NCI-H2196 treated with DMSO at 0.1 percent for 48 hours (cell line): ENCODE measurements at regions not wholly inside any gene's neighbourhood (a gene's known extent, or its start where the extent isn't known, plus 50 kb on each side); places are given as distances from the start of the nearest gene placed in this dataset.
A peak's percentile ranks its signal among the peaks of the same experiment; 100 is the strongest.
"Not testable (repeated sequence)": the region's sequence is repeated elsewhere in the genome, so short reads cannot be mapped to it uniquely, and the experiment has no call there.

Source experiments
- DNase-seq: peaks from one replicate; lab custom pipeline; 2025; ENCODE audit not compliant: unreplicated experiment; lab: John Stamatoyannopoulos, UW

DNA sequence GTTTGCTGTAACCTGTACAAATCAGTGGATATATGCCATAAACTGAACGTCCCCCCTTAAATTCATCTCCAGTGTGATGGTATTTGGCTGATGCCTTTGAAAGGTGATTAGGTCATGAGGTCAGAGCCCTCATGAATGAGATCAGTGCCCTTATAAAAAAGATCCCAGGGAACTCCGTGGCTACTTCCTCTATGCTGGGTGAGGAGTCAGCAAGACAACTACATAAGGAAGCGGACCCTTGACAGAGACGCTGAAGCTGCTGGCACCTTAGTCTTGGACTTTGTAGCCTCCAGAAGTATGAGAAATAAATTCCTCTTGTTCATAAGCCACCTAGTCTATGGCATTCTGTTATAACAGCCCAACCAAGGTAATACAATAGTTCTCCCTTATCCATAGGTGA is 215.1 kb upstream of the ZNF608 start:
- no peak for DNase-seq

DNA sequence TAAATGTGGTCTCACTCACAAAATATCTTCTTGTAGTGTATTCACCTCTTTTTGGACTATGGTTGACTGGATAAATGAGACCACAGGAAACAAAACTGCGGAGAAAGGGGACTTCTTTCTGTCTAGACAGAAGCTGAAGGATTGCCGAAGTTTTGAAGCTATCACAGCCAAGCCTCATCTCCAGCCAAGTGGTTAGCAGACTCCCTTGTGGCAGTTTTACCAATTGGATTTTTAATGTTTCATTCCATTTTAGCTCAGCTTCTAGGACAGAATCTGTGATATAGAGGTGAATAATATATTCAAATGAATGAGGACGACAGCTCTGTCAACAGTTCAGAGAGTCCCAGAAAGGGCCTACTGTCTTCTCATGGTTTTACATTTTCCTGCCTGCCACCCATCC is 215.7 kb upstream of the ZNF608 start:
- DNase-seq, result no peak

DNA sequence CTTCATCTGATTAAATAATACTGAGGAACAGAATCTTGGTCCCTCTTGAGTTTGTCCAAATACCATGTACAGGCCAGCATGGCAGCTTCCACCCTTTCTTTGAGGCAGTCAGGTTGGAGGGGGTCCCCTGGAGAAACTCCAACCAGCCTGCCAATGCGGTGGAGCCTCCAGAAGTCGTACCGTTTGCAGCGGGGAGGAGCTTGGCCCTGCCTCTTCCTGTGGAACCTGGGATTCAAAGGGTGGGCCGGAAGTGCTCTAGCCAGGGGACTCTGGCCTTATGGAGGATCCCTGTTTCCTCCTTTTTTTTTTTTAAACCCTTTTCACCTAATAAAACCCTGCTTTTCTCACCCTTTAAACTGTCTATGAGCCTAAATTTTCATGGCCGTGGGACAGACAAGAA is 216.3 kb upstream of the ZNF608 start:
- no peak for DNase-seq

DNA sequence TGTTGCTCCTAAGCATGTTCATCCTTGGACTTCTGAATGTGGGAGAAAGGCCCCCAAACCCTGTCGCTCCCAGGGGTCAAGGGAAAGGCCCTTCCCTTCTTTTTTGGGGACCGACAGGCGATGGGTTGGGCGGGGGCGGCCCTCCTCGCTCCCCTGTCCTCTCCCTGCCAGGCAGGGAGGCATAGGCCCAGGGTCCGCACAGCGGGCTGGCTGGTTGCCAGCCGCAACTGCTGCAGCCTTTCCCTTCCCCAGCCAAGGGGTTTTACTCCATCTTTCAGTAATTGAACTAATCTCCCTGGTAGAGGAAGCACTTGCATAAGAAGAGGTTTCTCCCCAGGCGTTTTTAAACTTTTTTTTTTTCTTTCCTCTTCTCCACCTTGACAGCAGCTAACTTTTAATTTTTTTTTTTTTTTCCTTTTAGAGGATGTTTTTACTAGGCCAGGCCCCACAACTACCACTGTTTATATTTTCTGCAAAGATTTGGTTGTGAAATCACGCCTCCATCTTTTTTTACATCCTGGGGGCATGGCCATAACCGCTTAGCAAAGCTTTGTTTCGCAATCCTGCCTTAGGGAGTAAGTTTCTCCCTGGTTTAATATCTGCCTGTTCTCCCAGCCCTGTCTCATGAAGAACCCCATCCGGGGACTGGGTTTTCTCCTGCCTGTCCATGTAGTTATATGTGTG is 216.9 kb upstream of the ZNF608 start:
- no peak for DNase-seq

DNA sequence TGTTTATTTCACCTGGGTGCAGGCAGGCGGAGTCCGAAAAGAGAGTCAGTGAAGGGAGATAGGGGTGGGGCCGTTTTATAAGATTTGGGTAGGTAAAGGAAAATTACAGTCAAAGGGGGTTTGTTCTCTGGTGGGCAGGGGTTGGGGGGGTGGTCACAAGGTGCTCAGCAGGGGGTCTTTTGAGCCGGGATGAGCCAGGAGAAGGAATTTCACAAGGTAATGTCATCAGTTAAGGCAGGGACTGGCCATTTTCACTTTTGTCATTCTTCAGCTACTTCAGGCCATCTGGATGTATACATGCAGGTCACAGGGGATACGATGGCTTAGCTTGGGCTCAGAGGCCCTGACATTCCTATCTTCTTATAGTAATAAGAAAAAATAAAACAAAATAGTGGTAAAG is 220.3 kb upstream of the ZNF608 start:
- not testable (repeated sequence) for DNase-seq

DNA sequence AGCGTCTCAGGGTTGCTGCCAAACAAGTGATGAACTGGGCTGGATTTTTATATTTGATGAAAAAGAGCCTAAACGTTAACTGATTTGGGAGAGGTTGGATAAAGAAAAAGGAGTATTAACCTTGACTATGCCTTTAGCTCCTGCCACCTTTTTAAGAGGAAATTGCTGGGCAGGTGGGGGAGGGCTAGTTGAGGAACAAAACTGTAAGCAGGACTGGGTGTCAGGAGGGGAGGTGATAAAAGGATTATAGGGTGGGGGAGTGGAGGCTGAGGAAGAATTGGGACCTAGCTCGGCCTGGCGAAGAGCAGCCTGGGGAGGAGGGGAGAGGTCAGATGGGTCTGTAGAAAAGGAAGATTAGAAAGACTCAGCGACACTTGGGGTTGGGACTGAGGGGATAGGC is 223.9 kb upstream of the ZNF608 start:
- DNase-seq, result not testable (repeated sequence)

DNA sequence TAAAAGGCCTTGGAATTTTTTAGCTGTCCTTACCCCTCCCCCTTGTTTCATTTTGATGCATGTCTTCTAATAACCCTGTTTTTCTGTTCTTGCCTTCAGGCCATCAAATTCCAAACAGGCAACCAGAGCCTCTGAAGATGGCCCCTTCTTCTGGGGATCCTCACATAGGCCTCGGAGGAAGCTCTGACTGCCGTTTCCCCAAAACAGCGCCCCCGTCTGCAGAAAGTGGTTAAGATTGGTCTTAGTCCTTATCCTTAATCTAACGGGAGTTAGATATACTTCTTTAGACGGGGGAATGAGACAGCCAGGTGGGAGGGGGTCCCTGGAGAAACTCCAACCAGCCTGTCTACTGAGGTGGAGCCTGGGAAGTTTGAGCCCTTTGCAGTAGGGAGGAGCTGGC is 226.3 kb upstream of the ZNF608 start:
- no peak for DNase-seq

DNA sequence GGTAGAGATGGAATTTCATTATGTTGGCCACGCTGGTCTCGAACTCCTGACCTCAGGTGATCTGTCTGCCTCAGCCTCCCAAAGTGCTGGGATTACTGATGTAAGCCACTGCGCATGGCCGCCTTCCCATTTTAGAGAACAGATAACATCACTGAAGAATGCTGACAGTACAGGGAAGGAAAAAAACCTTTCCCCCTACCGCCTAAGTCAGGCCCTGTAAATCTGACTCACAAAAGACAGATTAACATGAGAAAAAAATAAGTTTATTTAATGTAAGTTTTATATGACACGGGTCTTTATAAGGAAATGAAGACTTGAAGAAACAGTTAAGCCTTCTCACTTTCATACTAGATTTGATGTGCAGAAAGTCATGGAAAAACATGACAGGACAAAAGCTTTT is 227.2 kb upstream of the ZNF608 start:
- no peak for DNase-seq

DNA sequence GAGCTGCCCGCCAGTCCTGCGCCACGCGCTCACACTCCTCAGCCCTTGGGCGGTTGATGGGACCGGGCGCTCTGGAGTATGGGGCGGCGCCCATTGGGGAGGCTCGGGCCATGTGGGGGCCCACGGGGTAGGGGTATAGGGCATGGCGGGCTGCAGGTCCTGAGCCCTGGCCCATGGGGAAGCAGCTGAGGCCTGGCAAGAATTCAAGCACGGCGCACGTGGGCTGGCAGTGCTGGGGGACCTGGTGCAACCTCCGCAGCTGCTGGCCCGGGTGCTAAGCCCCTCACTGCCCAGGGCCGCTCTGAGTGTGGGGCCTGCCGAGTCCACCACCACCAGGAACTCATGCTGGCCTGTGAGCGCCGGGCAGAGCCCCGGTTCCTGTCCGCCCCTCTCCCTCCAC is 229.6 kb upstream of the ZNF608 start:
- no peak for DNase-seq

DNA sequence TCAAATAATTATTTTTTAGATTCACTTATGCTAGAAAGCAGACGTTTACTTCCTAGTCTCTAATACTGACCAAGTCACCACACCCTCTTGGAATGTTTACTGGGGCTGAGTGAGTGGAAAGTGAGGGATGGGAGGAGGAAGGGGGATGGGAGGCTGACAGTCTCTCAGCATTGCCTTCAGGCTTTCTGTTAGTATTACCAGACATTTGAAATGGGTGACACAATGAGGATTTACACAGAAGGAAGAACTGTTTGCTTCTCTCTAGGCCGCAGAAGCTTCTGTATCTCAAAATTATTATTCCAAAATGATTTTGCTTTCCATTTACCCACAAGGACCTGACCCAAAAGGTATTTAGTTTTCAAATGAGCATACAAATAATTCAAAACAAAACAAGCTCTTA is 232.8 kb upstream of the ZNF608 start:
- no peak for DNase-seq

DNA sequence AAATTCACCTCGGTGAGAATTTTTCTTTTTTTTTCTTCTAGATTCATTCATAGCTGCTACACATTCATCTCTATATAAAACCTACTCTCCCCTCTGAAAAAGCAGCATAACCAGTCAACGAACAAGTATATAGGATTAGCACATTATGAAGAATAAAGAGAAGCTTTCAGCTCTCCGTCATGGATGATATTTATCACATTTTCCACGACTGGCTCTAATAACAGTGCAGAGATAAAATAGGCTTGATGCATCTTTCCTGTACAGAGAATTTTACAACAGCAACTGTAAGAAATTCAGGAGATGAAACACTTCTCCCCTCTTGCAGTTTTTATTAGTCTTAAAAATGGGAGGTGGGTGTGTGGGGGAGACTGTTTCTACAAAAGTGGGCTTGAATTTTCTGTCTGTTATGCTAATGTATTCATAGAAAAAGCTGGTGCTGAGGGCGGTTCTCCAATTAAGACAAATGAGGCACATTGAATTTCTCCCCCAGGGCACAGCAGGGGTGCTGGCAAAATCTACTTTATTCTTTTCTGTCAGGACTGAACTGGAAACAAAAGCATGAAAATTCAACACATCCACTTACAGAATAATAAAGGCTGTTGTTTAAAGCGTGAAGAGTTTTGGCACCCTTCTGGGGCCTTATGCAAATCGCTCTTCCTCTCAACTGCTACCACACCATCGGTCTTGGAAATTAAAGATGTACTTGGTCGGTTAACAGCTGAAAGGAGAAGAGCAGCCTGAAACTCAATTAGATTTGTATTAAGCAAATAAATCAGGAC is 233.9 kb upstream of the ZNF608 start:
- peak; percentile 16 for DNase-seq

DNA sequence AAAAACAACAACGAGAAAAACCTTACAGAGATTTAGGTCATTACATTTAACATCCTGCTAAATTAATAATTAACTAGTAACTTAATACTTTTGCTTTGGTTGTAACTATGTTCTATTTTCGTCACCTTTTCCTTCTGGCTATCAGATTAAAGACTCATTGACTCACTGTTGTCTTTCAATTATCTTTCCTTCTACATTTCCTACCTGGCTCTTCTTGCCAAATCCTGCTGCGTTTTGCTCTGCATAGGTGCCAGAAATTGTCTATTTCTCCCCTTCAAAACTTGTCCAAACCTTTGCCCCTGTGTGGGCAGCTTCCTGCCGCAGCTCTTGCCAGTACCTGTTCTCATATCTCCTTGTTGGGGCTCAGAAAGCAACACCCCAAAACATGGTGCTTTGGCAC is 235.5 kb upstream of the ZNF608 start:
- peak; percentile 21 for DNase-seq

DNA sequence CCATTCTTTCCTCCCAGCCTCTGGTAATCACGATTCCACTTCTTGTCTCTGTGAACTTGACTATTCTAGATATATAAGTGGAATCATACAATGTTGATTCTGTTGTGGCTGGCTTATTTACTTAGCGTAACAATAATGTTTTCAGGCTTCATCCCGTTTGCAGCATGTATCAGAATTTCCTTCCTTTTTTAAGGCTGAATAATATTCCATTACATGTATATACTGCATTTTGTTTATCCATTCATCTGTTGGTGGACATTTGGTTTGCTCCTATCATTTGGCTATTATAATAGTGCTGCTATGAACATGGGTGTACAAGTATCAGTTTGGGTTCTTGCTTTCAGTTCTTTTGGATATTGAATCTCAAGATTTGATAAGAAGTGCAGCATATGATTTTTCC is 239.7 kb upstream of the ZNF608 start:
- no peak for DNase-seq

DNA sequence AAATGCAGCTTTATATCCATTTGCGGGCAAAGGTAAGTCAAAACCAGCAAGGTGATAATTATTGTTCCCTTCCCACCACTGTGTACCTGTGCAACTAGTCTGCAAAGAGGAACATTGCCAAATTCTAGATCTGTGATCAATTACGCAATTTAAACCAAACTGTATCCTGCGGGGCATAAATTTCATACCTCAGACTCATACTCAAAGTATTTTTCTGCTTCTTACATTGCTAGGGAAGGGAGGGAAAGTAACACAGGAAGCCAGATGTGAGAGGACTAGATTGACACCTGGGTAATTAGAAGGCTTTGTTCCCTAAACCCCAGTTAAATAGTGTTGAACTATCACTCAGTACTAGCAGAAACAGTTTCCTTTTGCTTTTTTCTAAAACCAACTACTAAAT is 240.2 kb upstream of the ZNF608 start:
- DNase-seq, result no peak

DNA sequence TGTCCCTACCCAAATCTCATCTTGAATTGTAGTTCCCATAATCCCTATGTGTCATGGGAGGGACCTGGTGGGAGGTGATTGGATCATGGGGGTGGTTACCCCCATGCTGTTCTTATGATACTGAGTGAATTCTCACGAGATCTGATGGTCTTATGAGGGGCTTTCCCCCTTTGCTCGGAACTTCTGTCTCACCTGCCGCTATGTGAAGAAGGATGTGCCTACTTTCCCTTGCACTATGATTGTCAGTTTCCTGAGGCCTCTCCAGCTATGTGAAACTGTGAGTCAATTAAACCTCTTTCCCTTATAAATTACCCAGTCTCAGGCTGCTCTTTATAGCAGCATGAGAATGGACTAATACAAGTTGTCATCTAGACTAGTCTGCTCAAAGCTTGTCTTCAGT is 241.3 kb upstream of the ZNF608 start:
- not testable (repeated sequence) for DNase-seq

DNA sequence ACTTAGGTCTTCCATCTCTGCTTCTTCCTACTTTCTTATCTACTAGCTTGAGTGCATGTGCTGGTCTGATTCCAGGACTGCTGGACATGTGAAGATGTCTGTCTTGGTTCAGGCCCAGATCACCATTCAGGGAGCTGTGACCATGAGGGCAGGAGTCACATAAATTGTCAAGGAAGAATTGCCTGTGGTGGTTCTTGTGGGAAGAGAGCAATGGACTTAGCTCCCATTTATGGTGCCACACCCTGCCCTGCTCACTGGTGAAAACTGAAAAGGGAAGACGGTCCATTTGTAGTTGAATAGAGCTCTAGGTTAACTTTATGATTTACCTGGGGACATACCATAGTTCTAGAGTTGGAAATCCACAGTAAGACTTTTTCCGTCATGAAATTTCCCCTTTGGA is 244.3 kb upstream of the ZNF608 start:
- no peak for DNase-seq

DNA sequence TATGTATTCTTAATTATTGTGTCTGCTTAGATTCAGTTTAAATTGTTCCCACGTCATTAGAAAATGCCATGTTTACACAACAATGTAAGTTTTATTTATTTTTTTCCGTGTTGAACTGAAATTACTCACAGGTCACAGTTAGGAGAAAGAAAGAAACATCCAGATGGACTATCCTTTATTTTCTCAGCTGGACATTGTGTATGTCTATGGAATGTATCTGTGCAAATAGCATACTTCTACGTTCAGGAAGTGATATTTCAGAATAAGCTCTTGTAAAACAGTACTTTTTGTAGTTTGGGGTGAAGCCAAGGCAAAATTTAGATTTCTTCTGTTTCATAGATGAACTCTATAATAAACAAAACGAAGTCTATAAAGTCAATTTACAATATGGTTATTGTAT is 249.0 kb upstream of the ZNF608 start:
- DNase-seq, result no peak

DNA sequence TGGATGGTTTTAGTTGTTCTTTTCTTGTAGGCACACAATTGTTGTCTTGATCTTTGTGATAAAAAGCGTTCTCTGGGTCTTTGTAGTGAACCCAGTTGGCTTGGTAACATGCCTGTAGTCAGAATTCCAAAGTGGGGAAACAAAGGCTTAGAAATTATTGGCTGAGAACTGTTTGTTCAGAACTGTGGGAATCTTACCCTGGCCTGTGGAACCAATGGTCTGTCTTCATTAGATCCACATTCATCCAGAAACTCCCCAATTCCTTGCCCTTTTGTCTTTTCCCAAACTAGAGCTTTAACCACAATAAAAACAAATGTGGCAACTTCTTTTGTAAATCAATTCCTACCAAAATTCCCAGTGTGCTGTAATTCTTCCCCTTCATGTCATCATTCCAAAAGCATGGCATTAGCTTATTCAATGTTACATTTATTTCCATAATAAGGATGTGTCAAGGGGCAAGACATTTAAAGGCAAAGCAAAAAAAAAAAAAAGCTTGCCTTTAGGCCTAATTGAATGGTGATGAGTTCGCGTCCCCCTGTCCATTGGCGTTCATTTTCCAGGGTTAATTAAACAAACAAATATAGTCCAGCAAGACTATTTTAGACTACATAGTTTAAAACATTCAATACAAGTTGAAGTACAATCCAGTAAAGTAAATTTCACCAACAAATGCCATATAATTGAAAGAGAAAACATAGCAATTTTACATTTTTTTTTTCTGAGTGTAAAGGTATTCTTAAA is 249.8 kb upstream of the ZNF608 start:
- no peak for DNase-seq

DNA sequence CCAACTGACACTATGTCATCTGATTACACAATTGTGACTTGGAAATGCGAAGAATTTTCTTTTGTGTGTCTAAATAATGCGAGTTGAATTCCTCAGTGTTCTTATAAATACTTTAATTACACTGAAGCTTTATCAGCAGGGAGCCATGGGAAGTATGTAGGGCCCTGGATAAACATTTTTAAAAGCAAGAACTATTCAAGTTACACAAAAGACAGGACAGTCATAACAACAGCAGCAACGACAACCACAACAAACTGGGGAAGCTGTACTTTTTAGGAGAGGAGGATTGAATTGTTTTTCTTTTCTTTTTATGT is 250.3 kb upstream of the ZNF608 start:
- DNase-seq, result no peak

DNA sequence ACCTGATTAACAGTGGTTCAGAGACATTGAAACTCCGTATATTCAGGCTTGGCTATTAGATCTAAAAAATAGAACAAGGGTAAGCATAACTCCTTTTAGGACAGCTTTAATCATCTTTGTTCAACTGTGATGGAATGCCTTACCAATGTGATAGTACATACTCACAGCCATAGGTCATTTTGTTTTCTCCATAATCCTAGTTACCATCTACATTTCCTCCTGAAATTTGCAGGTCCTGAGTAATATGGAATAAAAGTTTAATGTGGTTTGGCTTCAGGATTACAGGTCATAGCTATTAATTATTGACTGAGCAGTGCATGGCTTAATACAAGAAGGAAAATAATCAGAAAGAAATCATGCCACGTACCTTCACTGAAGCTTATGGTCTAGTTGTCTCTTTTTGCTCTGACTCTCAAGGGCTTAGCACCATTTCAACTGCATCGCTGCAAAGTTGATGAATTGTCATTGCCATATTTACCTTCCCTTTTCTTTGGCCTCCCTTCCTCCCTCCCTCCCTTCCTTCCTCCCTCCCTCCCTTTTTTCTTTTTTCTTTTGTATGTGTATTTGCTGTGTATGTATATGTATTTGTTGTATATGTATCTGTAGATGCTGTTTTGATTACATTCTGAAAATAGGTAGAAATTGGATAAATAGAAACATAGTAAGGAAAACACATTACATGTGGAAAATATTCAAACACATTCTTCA is 250.9 kb upstream of the ZNF608 start:
- no peak for DNase-seq

DNA sequence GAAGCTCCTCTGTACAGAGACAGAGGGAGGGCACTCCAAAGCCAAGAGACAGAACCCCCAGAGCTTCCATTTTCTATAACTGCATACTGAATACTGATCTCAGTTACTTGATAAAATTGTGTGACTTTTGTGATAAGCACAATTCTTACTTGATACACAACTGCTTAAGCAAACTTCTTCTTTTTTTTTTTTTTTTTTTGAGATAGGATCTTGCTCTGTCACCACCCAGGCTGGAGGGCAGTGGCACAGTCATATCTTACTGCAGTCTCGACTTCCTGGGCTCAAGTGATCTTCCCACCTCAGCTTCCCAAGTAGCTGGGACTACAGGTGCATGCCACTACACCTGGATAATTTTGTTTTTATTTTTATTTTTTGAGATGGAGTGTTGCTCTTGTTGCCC is 252.1 kb upstream of the ZNF608 start:
- no peak for DNase-seq
